ENCODE measurements at regions not wholly inside any gene's neighbourhood (a gene's known extent, or its start where the extent isn't known, plus 50 kb on each side); places are given as distances from the start of the nearest gene placed in this dataset.

- TF ChIP-seq, protein P1, sequence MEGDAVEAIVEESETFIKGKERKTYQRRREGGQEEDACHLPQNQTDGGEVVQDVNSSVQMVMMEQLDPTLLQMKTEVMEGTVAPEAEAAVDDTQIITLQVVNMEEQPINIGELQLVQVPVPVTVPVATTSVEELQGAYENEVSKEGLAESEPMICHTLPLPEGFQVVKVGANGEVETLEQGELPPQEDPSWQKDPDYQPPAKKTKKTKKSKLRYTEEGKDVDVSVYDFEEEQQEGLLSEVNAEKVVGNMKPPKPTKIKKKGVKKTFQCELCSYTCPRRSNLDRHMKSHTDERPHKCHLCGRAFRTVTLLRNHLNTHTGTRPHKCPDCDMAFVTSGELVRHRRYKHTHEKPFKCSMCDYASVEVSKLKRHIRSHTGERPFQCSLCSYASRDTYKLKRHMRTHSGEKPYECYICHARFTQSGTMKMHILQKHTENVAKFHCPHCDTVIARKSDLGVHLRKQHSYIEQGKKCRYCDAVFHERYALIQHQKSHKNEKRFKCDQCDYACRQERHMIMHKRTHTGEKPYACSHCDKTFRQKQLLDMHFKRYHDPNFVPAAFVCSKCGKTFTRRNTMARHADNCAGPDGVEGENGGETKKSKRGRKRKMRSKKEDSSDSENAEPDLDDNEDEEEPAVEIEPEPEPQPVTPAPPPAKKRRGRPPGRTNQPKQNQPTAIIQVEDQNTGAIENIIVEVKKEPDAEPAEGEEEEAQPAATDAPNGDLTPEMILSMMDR (IDR thresholded peaks at IDR 0.05; ENCODE audit: low read depth, low read length) = no peak
- TF ChIP-seq EZH2phosphoT487 (IDR thresholded peaks at IDR 0.05; ENCODE audit: low read depth) = no peak
These were observed 56.0 kb downstream of the NCOR2 start for GRCh38 chr12:124511259-124511985.

Measured in OCI-LY3 (cell line).